ENCODE measurements at regions not wholly inside any gene's neighbourhood (a gene's known extent, or its start where the extent isn't known, plus 50 kb on each side); places are given as distances from the start of the nearest gene placed in this dataset.

GRCh38 chr1:29529677-29530278, 293.5 kb downstream of the PTPRU start:
- no peak for DNase-seq

GRCh38 chr1:29527314-29528004, 291.1 kb downstream of the PTPRU start:
- DNase-seq: no peak

GRCh38 chr1:29525941-29526340, 289.6 kb downstream of the PTPRU start:
- no peak for DNase-seq

- DNase-seq: no peak
These were observed 288.2 kb downstream of the PTPRU start for GRCh38 chr1:29524285-29525065.

- no peak for DNase-seq
These were observed 287.3 kb downstream of the PTPRU start for GRCh38 chr1:29523576-29523975.

- DNase-seq: no peak
These were observed 286.8 kb downstream of the PTPRU start for GRCh38 chr1:29523136-29523535.

- no peak for DNase-seq
These were observed 285.7 kb downstream of the PTPRU start for GRCh38 chr1:29521811-29522580.

GRCh38 chr1:29521438-29521715, 285.1 kb downstream of the PTPRU start:
- DNase-seq: no peak

GRCh38 chr1:29520571-29521437, 284.5 kb downstream of the PTPRU start:
- DNase-seq: no peak

GRCh38 chr1:29519788-29520110, 283.4 kb downstream of the PTPRU start:
- no peak for DNase-seq

GRCh38 chr1:29519108-29519787, 282.9 kb downstream of the PTPRU start:
- no peak for DNase-seq

GRCh38 chr1:29518183-29518835, 282.0 kb downstream of the PTPRU start:
- DNase-seq: no peak

- no peak for DNase-seq
These were observed 281.1 kb downstream of the PTPRU start for GRCh38 chr1:29517251-29518086.

GRCh38 chr1:29516063-29516820, 279.9 kb downstream of the PTPRU start:
- no peak for DNase-seq

- no peak for DNase-seq
These were observed 279.0 kb downstream of the PTPRU start for GRCh38 chr1:29515170-29515955.

GRCh38 chr1:29514361-29515169, 278.2 kb downstream of the PTPRU start:
- DNase-seq: no peak

GRCh38 chr1:29513357-29513756, 277.0 kb downstream of the PTPRU start:
- DNase-seq: no peak

- no peak for DNase-seq
These were observed 275.1 kb downstream of the PTPRU start for GRCh38 chr1:29511436-29511835.

All from hindlimb muscle (tissue), 1 donor.